ENCODE measurements at regions not wholly inside any gene's neighbourhood (a gene's known extent, or its start where the extent isn't known, plus 50 kb on each side); places are given as distances from the start of the nearest gene placed in this dataset.

GRCh38 chrX:36577006-36577405 lies 431.2 kb upstream of the FAM47C start:
- Histone ChIP-seq H3K9ac (ENCODE audit: low read length) (no peak overlapping the region), H3F3A (ENCODE audit: insufficient read depth, low read length, poor library complexity, severe bottlenecking) (no peaks in the 10 kb centered on the region), H3K4me3 (ENCODE audit: low read length) (no peak overlapping the region), H3K4me2 (ENCODE audit: low read length) (no peak overlapping the region), H3K79me2 (replicated peaks; ENCODE audit: insufficient read depth, low read length) (no peaks in the 10 kb centered on the region), H3K36me3 (ENCODE audit: insufficient read depth, low read length) (no peaks in the 10 kb centered on the region), H3K27me3 (ENCODE audit: insufficient read depth, low read depth, low read length) (no peaks in the 10 kb centered on the region), H4K20me1 (ENCODE audit: insufficient read depth) (no peaks in the 10 kb centered on the region), H3K9me3 (ENCODE audit: low read length) (no peaks in the 10 kb centered on the region), H3K9me2 (ENCODE audit: insufficient read depth, low read length) (no peaks in the 10 kb centered on the region), H2AFZ (ENCODE audit: low read depth, low read length) (no peak overlapping the region), H3K27ac (ENCODE audit: low read length) (no peak overlapping the region)
- TF ChIP-seq RAD21 (conservative IDR thresholded peaks at IDR 0.05): no peak
- TF ChIP-seq REST (IDR thresholded peaks at IDR 0.05; ENCODE audit: borderline replicate concordance): no peak
- TF ChIP-seq TAF1 (IDR thresholded peaks at IDR 0.05; ENCODE audit: low read depth): no peak
- no peak for TF ChIP-seq POLR2AphosphoS5 (IDR thresholded peaks at IDR 0.05)
- TF ChIP-seq EZH2 (IDR thresholded peaks at IDR 0.05; ENCODE audit: borderline replicate concordance, insufficient read depth, low read length, poor library complexity, severe bottlenecking): no peak
- TF ChIP-seq EP300 (conservative IDR thresholded peaks at IDR 0.05; ENCODE audit: poor library complexity, severe bottlenecking): no peak
- TF ChIP-seq, protein P1, sequence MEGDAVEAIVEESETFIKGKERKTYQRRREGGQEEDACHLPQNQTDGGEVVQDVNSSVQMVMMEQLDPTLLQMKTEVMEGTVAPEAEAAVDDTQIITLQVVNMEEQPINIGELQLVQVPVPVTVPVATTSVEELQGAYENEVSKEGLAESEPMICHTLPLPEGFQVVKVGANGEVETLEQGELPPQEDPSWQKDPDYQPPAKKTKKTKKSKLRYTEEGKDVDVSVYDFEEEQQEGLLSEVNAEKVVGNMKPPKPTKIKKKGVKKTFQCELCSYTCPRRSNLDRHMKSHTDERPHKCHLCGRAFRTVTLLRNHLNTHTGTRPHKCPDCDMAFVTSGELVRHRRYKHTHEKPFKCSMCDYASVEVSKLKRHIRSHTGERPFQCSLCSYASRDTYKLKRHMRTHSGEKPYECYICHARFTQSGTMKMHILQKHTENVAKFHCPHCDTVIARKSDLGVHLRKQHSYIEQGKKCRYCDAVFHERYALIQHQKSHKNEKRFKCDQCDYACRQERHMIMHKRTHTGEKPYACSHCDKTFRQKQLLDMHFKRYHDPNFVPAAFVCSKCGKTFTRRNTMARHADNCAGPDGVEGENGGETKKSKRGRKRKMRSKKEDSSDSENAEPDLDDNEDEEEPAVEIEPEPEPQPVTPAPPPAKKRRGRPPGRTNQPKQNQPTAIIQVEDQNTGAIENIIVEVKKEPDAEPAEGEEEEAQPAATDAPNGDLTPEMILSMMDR (IDR thresholded peaks at IDR 0.05; ENCODE audit: poor library complexity, severe bottlenecking): no peak
- TF ChIP-seq SMC3 (conservative IDR thresholded peaks at IDR 0.05; ENCODE audit: poor library complexity): no peak
- no peak for TF ChIP-seq MXI1 (conservative IDR thresholded peaks at IDR 0.05; ENCODE audit: poor library complexity, severe bottlenecking)

- TF ChIP-seq EP300 (conservative IDR thresholded peaks at IDR 0.05; ENCODE audit: poor library complexity, severe bottlenecking) (no peak), RAD21 (conservative IDR thresholded peaks at IDR 0.05) (no peak), REST (IDR thresholded peaks at IDR 0.05; ENCODE audit: borderline replicate concordance) (no peak), MXI1 (conservative IDR thresholded peaks at IDR 0.05; ENCODE audit: poor library complexity, severe bottlenecking) (no peak), EZH2 (IDR thresholded peaks at IDR 0.05; ENCODE audit: borderline replicate concordance, insufficient read depth, low read length, poor library complexity, severe bottlenecking) (no peak), TAF1 (IDR thresholded peaks at IDR 0.05; ENCODE audit: low read depth) (no peak), SMC3 (conservative IDR thresholded peaks at IDR 0.05; ENCODE audit: poor library complexity) (no peak), POLR2AphosphoS5 (IDR thresholded peaks at IDR 0.05) (no peak)
- TF ChIP-seq, protein P1 (IDR thresholded peaks at IDR 0.05; ENCODE audit: poor library complexity, severe bottlenecking): no peak
- Histone ChIP-seq H3K4me3 (ENCODE audit: low read length) (no peak overlapping the region), H4K20me1 (ENCODE audit: insufficient read depth) (no peaks in the 10 kb centered on the region), H3K9me2 (ENCODE audit: insufficient read depth, low read length) (no peaks in the 10 kb centered on the region), H3K9me3 (ENCODE audit: low read length) (no peaks in the 10 kb centered on the region), H3K79me2 (replicated peaks; ENCODE audit: insufficient read depth, low read length) (no peaks in the 10 kb centered on the region), H3K4me2 (ENCODE audit: low read length) (no peak overlapping the region), H3K27me3 (ENCODE audit: insufficient read depth, low read depth, low read length) (no peaks in the 10 kb centered on the region), H3K36me3 (ENCODE audit: insufficient read depth, low read length) (no peaks in the 10 kb centered on the region), H3F3A (ENCODE audit: insufficient read depth, low read length, poor library complexity, severe bottlenecking) (no peaks in the 10 kb centered on the region), H3K9ac (ENCODE audit: low read length) (no peak overlapping the region), H3K27ac (ENCODE audit: low read length) (no peak overlapping the region), H2AFZ (ENCODE audit: low read depth, low read length) (no peak overlapping the region)
Observed at GRCh38 chrX:36581030-36581429, 427.1 kb upstream of the FAM47C start.
